Left forelimb (tissue), 1 donor: ENCODE measurements at regions not wholly inside any gene's neighbourhood (a gene's known extent, or its start where the extent isn't known, plus 50 kb on each side); places are given as distances from the start of the nearest gene placed in this dataset.
"Not testable (repeated sequence)": the region's sequence is repeated elsewhere in the genome, so short reads cannot be mapped to it uniquely, and the experiment has no call there.

Experiments used
- DNase-seq: peaks from one replicate; pipeline ENCODE4 v3.0.0-alpha.2; 2018; ENCODE audit warnings: low spot score

GRCh38 chr20:19834783-19835182 is 76.7 kb downstream of the RIN2 start:
- no peak for DNase-seq

- DNase-seq = no peak
Observed at GRCh38 chr20:19835533-19836222, 77.6 kb downstream of the RIN2 start.

- no peak for DNase-seq
Observed at GRCh38 chr20:19838468-19838867, 80.4 kb downstream of the RIN2 start.

- DNase-seq = no peak
Observed at GRCh38 chr20:19839053-19839452, 81.0 kb downstream of the RIN2 start.

DNA sequence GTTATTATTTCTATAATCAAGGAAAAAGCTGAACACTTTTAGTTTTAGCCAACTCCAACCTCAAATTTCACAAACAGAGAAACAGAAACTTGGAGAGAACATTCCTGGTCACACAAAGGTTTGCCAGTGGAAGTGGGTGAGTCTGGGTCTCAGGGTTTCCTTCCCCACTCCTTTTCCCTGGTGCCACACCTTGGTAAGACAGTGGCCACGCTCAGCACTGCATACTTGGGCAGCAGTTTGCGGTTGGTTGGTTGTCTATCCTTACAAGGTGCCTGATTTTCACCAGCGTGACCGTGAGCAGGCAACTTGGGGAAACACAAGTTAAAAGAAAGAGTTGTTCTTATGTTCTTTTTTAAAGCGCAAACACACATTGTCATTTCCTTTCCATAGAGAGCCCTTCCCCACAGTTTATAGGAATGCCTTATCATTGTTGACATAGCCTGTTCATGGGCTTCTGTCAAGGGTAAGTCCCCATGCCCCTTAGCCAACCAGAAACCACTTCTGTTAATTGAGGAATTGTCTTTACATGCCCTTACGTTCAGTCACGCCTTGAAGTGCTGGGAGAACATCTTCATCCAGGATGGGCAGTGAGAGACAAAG is 82.2 kb downstream of the RIN2 start:
- DNase-seq = no peak

- DNase-seq = no peak
Observed at GRCh38 chr20:19841740-19842139, 83.7 kb downstream of the RIN2 start.

- DNase-seq = not testable (repeated sequence)
Observed at GRCh38 chr20:19844850-19845249, 86.8 kb downstream of the RIN2 start.

DNA sequence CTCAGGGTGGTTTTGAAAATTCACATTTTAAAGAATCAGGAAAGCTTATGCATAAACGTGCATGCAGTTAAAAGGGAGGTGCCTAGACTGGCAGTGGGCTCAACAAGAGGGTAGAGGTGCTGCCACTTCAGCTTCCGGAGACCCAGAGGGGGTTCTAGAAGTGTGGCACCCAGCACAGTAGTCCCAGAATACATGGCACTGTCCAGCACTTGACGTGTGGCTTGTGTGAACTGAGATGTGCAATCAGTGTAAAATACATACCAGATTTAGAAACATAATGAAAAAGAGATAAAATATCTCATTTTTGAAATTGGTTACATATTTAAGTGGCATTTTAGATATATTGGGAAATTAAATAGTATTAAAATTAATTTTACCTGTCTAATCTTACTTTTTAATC is 89.3 kb downstream of the RIN2 start:
- DNase-seq = no peak

DNA sequence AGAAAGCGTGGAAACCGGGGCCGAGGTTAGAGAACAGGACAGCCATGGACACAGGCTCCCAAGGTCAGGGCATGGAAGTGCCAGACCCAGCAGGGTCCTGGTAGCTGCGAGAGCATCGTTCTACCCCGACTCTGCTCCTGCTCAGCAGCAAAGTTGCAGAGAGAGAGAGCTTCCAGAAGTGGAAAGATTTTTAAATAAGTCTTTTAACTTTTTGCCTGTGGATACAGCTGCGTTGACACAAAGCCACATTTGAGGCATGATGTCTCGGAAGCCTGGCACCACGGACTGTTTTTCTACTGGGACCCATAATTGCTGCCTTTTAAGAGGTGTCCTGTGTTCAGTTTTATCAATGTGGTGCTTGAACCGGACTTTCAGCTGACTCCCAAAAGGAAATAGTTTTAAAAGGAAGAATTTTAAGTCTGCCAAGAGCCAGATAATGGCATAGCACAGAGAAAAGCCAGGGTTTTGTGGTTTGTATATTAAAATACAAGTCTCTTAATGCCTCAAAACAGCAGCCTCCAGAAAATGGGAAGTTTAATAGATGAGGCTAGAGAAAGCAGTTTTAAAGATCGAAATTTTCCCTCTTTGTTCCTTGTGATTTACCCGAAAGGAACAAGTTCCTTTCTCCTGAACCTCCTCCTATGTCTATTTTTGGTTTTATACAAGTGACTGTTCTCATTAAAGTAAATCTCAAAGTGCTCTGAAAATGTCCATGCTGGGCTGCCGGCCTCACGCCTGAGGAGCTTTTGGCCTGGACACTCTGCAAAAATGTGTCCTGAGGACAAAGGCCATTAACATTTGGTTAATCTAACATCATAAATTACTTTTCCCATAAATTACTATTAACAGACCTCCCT is 91.5 kb downstream of the RIN2 start:
- DNase-seq = no peak

DNA sequence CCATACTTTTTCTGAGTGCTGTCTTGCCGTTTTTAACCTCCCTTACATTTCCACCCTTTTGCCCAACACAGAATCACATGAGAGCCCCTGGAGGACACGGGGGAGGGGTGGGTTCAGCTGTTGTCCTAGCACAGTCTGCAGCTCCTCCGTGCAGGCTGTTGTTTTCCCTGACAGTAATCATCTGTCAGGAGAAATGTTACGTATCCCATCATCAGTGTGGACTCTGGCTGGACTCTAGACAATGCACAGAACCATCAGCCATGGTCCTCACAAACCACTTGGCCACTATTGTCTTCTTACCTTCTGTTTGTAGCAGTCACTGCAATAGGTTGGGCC is 92.1 kb downstream of the RIN2 start:
- DNase-seq = no peak

GRCh38 chr20:19851861-19852260 is 93.8 kb downstream of the RIN2 start:
- no peak for DNase-seq

DNA sequence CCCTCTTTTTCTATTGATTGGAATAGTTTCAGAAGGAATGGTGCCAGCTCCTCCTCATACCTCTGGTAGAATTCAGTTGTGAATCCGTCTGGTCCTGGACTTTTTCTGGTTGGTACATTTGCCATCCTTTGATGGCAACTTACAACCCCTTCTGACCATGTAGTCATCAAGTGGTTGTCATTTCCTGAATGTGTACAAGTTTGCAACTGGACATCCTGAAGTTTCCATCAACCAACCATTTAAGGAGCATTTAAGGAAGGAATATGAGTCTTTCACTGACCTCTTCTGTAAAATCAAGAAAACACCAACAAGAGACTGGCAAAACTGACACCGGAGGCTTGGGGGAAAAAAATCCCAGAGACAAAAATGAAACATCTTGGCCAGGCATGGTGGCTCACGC is 97.4 kb downstream of the RIN2 start:
- no peak for DNase-seq

DNA sequence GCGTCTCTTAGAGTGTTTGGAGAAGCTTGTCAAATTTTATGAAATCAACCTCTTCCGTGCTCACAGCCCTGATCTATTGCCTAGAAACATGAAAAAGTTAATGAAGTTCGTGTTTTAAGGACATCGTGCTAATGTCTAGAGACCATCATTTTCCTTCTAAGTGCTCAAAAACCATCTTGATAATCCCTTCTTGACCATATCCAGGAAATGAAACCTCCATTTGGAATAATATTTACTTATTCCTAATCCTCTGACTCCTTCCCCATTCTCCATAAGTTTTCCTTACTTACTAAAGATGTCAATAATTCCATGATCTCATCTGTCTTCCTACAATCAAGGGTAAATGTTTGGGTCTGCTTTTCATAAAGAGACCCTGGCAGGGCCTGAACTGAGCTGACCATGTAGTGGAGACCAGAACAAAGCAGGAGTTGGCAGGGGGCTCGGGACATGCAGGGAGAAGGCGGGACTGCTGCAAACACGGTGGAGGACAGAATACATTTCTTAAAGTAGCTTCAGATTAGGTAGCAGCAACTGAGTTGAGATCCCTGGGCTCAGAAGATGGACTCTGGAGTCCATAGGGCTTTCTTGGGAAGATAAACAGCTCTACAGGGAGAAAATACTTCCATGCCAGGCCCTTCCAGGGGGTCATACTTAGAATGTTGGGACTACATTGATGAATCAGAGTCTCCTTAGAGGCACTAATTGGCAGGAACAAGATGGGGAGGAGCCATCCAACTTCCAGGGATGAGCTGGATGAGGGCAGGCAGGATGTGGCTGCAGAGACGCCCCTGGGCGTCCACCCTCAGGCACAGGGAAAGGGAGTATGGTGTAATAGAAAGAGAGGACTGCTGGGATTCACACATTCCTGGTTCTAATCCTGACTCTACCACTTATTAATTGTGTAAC is 100.7 kb downstream of the RIN2 start:
- DNase-seq = no peak

DNA sequence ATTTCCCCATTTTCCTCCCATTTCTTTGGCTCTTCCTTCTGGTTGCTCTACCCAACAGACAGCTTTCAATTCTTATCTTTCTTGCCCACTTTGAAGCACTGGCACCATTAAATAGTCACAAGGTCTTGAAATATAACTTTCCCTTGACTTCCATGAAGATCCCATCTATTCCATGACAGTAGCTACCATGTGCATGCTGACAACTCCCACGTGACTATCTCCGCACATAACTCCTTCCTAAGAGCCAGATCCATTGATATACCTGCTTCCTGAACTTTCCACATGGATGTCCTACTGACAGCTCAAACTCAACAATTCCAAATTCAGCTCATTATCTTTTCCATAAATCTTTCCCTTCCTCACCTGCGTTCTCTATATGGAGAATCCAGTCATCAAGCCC is 101.4 kb downstream of the RIN2 start:
- no peak for DNase-seq

GRCh38 chr20:19860737-19861136 is 102.7 kb downstream of the RIN2 start:
- DNase-seq = no peak

GRCh38 chr20:19861147-19861759 is 103.2 kb downstream of the RIN2 start:
- no peak for DNase-seq

DNA sequence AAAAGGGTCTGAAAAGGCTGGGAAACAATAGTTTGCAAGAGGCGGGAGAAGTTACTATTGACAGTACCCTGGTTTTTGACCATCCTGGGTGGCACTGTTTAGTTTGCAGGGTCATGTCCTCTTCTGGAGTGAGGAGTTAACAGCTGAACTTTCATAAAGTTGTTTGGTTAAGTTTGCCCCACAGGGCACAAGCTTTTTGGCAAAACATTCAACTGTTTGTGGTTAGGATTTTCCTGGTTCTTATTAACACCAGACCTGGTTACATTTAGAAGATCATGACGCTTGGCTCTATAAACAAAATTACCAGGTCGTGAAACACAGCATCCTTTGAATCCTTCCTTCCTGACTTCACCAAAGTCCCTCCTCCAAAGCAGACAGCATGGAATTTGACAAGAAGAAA is 106.1 kb downstream of the RIN2 start:
- no peak for DNase-seq

- no peak for DNase-seq
Observed at GRCh38 chr20:19866070-19866469, 108.0 kb downstream of the RIN2 start.

DNA sequence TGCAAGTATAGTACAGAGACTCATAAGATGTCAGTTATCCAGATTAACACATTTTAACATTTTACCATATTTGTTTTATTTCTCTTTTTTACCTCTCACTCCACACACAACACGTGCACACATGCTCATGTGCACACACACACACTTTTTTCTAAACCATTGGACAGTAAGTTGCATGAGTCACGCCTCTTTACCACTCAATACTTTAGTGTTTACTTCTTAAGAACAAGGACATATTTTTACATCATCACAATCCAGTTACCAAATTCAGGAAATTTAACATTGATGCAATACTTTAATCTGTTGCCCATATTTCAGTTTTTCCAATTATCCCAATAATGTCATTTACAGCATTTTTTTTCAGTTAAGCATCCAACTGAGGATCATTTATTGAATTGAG is 109.0 kb downstream of the RIN2 start:
- no peak for DNase-seq

- DNase-seq = no peak
Observed at GRCh38 chr20:19867940-19868371, 109.9 kb downstream of the RIN2 start.

- no peak for DNase-seq
Observed at GRCh38 chr20:19868441-19868840, 110.4 kb downstream of the RIN2 start.

- no peak for DNase-seq
Observed at GRCh38 chr20:19872001-19872400, 113.9 kb downstream of the RIN2 start.
